T-cell (primary cell): ENCODE measurements at regions not wholly inside any gene's neighbourhood (a gene's known extent, or its start where the extent isn't known, plus 50 kb on each side); places are given as distances from the start of the nearest gene placed in this dataset.
"Not testable (repeated sequence)": the region's sequence is repeated elsewhere in the genome, so short reads cannot be mapped to it uniquely, and the experiment has no call there.

Experiments
- ATAC-seq, 4 experiments: fragments of 200-7000 bp in 3 of 4; fragments of 150-1000 bp in 1 of 4; cut with Tn5 transposase; replicated peaks in 1 of 4; 1 replicate in 3 of 4; 2 replicates in 1 of 4; pipeline ENCODE4 v1.10.0; 2021; ENCODE audit warnings: moderate library complexity in 3 of 4, mild to moderate bottlenecking in 2 of 4, moderate number of reproducible peaks in 1 of 4
- CTCF ChIA-PET, 2 donors: fragments of 300-600 bp; sonication (Branson Sonifier 250); formaldehyde crosslinking; loops; one replicate each; lab custom pipeline; 2022; ENCODE audit warnings: antibody characterized with exemption in 2 of 2; lab: Charles Lee
- POLR2A ChIA-PET, 2 donors: fragments of 300-600 bp; sonication (Branson Sonifier 250); formaldehyde crosslinking; loops; one replicate each; lab custom pipeline; 2022; ENCODE audit warnings: antibody characterized with exemption in 2 of 2; lab: Charles Lee
- DNase-seq, 35 experiments: peaks; one replicate each; pipeline versions ENCODE4 v3.0.0 to v3.0.0-alpha.2; 2013 to 2023
- H3K27ac ChIP-seq: one replicate; pipeline ENCODE4 v1.5.1; 2013; ENCODE audit warnings: low read length
- H3K27me3 ChIP-seq, 2 experiments: replicated peaks in 1 of 2; 1 replicate in 1 of 2; 2 replicates in 1 of 2; pipeline versions ENCODE4 v1.6.1 to v1.7.0; 2013; ENCODE audit warnings: low read length in 1 of 2, mixed read lengths in 1 of 2; ENCODE audit not compliant: control insufficient read depth in 2 of 2, insufficient read depth in 2 of 2; ENCODE audit errors: extremely low read depth in 1 of 2
- H3K36me3 ChIP-seq, 2 donors: 1 replicate in 1 of 2; 2 replicates in 1 of 2; pipeline versions ENCODE4 v1.6.1 to v1.7.0; 2013; ENCODE audit warnings: low read length in 1 of 2; ENCODE audit not compliant: control insufficient read depth in 2 of 2, insufficient read depth in 1 of 2; ENCODE audit errors: extremely low read depth in 1 of 2
- H3K4me1 ChIP-seq, 2 experiments: 1 replicate in 1 of 2; 2 replicates in 1 of 2; pipeline versions ENCODE4 v1.6.1 to v1.7.0; 2013; ENCODE audit warnings: low read length in 2 of 2, mixed read lengths in 1 of 2; ENCODE audit not compliant: insufficient read depth in 2 of 2, control insufficient read depth in 1 of 2; ENCODE audit errors: extremely low read depth in 1 of 2
- H3K4me3 ChIP-seq, 2 donors: 1 replicate in 1 of 2; 2 replicates in 1 of 2; pipeline versions ENCODE4 v1.5.1 to v1.7.0; 2013; ENCODE audit warnings: mild to moderate bottlenecking in 2 of 2, low read length in 1 of 2, moderate library complexity in 1 of 2; ENCODE audit not compliant: control insufficient read depth in 1 of 2; ENCODE audit errors: extremely low read depth in 1 of 2
- H3K9me3 ChIP-seq: 2 replicates; pipeline ENCODE4 v1.7.0; 2013
- H3K27ac Mint-ChIP-seq, 2 donors: one replicate each; pipeline ENCODE4 v1.8.0; 2020 to 2021; ENCODE audit warnings: mild to moderate bottlenecking in 2 of 2, mixed read lengths in 2 of 2
- H3K27me3 Mint-ChIP-seq, 2 donors: one replicate each; pipeline ENCODE4 v1.8.0; 2021 to 2022; ENCODE audit warnings: mixed read lengths in 2 of 2
- H3K36me3 Mint-ChIP-seq: one replicate; pipeline ENCODE4 v1.8.0; 2021; ENCODE audit warnings: mixed read lengths
- H3K4me1 Mint-ChIP-seq, 3 donors: one replicate each; pipeline ENCODE4 v1.8.0; 2020 to 2022; ENCODE audit warnings: mixed read lengths in 3 of 3, mild to moderate bottlenecking in 1 of 3
- H3K4me3 Mint-ChIP-seq, 3 donors: one replicate each; pipeline ENCODE4 v1.8.0; 2020 to 2022; ENCODE audit warnings: mild to moderate bottlenecking in 3 of 3, mixed read lengths in 3 of 3, moderate library complexity in 3 of 3
- H3K9me3 Mint-ChIP-seq, 3 donors: one replicate each; pipeline ENCODE4 v1.8.0; 2020 to 2022; ENCODE audit warnings: mixed read lengths in 3 of 3
- WGBS: methylation state at CpG from one replicate; pipeline ENCODE4 v1.1.5; 2013; ENCODE audit warnings: missing lambda C conversion rate; ENCODE audit not compliant: insufficient coverage; 5-methylcytosine and 5-hydroxymethylcytosine counted together

GRCh38 chrX:150091300-150091699 is 153.0 kb upstream of the EOLA2 start:
- CTCF ChIA-PET, H3K4me3 Mint-ChIP-seq, H3K27ac ChIP-seq, ATAC-seq, H3K36me3 ChIP-seq, H3K4me1 Mint-ChIP-seq, POLR2A ChIA-PET, H3K4me1 ChIP-seq, H3K4me3 ChIP-seq, DNase-seq, H3K9me3 Mint-ChIP-seq, H3K9me3 ChIP-seq, H3K27me3 ChIP-seq, H3K36me3 Mint-ChIP-seq, H3K27ac Mint-ChIP-seq: not testable (repeated sequence)
- WGBS = no CpG with 5 or more reads among the region's 4 CpGs
- H3K27me3 Mint-ChIP-seq = peaks cover 0 to 12% of the 10 kb centered on the region in 2 donors

GRCh38 chrX:150092549-150092948 is 154.3 kb upstream of the EOLA2 start:
- Mint-ChIP-seq H3K4me1 (no peaks in the 10 kb centered on the region), H3K36me3 (no peaks in the 10 kb centered on the region), H3K4me3 (no peak overlapping the region), H3K27ac (no peak overlapping the region), H3K27me3 (peaks cover 0 to 16% of the 10 kb centered on the region in 2 donors), H3K9me3 (no peaks in the 10 kb centered on the region)
- WGBS = 80% methylated on average over 1 of the region's 4 CpGs
- ATAC-seq (no peak), DNase-seq (no peak)
- Histone ChIP-seq H3K4me3 (no peak overlapping the region), H3K36me3 (no peaks in the 10 kb centered on the region), H3K9me3 (no peaks in the 10 kb centered on the region), H3K27ac (no peak overlapping the region), H3K27me3 (no peaks in the 10 kb centered on the region), H3K4me1 (no peaks in the 10 kb centered on the region)
- ChIA-PET POLR2A (no interaction called here), CTCF (no interaction called here)

- no peaks in the 10 kb centered on the region for H3K9me3 ChIP-seq
- no peak for ATAC-seq
- no peak overlapping the region for H3K4me3 Mint-ChIP-seq
Observed at GRCh38 chrX:150094375-150094774, 156.1 kb upstream of the EOLA2 start.

GRCh38 chrX:150094996-150095395 is 156.7 kb upstream of the EOLA2 start:
- no peaks in the 10 kb centered on the region for H3K9me3 Mint-ChIP-seq
- H3K4me1 ChIP-seq = no peaks in the 10 kb centered on the region
- CTCF ChIA-PET = no interaction called here
- no peak overlapping the region for H3K4me3 ChIP-seq
- H3K27me3 ChIP-seq = peaks cover 0 to 3% of the 10 kb centered on the region in 2 experiments
- peaks cover 0 to 30% of the 10 kb centered on the region in 2 donors for H3K27me3 Mint-ChIP-seq
- H3K4me1 Mint-ChIP-seq = no peaks in the 10 kb centered on the region
- H3K27ac Mint-ChIP-seq = no peak overlapping the region
- H3K9me3 ChIP-seq = no peaks in the 10 kb centered on the region
- H3K36me3 Mint-ChIP-seq = no peaks in the 10 kb centered on the region
- H3K4me3 Mint-ChIP-seq = no peak overlapping the region
- ATAC-seq = no peak
- DNase-seq = no peak
- H3K27ac ChIP-seq = no peak overlapping the region
- POLR2A ChIA-PET = no interaction called here
- no peaks in the 10 kb centered on the region for H3K36me3 ChIP-seq

More at GRCh38 chrX:150094375-150094774, 156.1 kb upstream of the EOLA2 start:
- no peaks in the 10 kb centered on the region for H3K4me1 ChIP-seq
- no peaks in the 10 kb centered on the region for H3K4me1 Mint-ChIP-seq
- DNase-seq = no peak
- H3K9me3 Mint-ChIP-seq = no peaks in the 10 kb centered on the region
- H3K27ac ChIP-seq = no peak overlapping the region
- no peaks in the 10 kb centered on the region for H3K36me3 ChIP-seq
- H3K36me3 Mint-ChIP-seq = no peaks in the 10 kb centered on the region
- CTCF ChIA-PET = no interaction called here
- no CpG with 5 or more reads among the region's 1 CpG for WGBS
- POLR2A ChIA-PET = interaction anchor here in 1 of 2 donors (0.6 kb wide), 1 partner anchor 155 kb away, joined by 3 read pairs; no protein-coding TSS in a partner anchor
- peaks cover 0 to 27% of the 10 kb centered on the region in 2 donors for H3K27me3 Mint-ChIP-seq
- peaks cover 0 to 2% of the 10 kb centered on the region in 2 experiments for H3K27me3 ChIP-seq
- no peak overlapping the region for H3K4me3 ChIP-seq
- no peak overlapping the region for H3K27ac Mint-ChIP-seq

GRCh38 chrX:150099316-150099715 is 161.0 kb upstream of the EOLA2 start:
- H3K9me3 Mint-ChIP-seq = no peaks in the 10 kb centered on the region
- DNase-seq (no peak), ATAC-seq (no peak)
- WGBS = 29% methylated on average over 1 of the region's 2 CpGs
- no peak overlapping the region for H3K27ac ChIP-seq
- H3K27ac Mint-ChIP-seq = no peak overlapping the region
- H3K4me1 Mint-ChIP-seq = no peaks in the 10 kb centered on the region
- ChIA-PET POLR2A (no interaction called here), CTCF (no interaction called here)
- no peaks in the 10 kb centered on the region for H3K36me3 ChIP-seq
- H3K9me3 ChIP-seq = no peaks in the 10 kb centered on the region
- no peaks in the 10 kb centered on the region for H3K36me3 Mint-ChIP-seq
- peaks cover 0 to 19% of the 10 kb centered on the region in 2 donors for H3K27me3 Mint-ChIP-seq
- no peak overlapping the region for H3K4me3 Mint-ChIP-seq
- H3K4me3 ChIP-seq = no peak overlapping the region
- peaks cover 0 to 3% of the 10 kb centered on the region in 2 experiments for H3K27me3 ChIP-seq
- no peaks in the 10 kb centered on the region for H3K4me1 ChIP-seq

- Mint-ChIP-seq H3K4me1 (no peaks in the 10 kb centered on the region), H3K36me3 (no peaks in the 10 kb centered on the region), H3K9me3 (no peaks in the 10 kb centered on the region), H3K27ac (no peak overlapping the region), H3K4me3 (no peak overlapping the region), H3K27me3 (peaks cover 0 to 19% of the 10 kb centered on the region in 2 donors)
- Histone ChIP-seq H3K4me1 (no peaks in the 10 kb centered on the region), H3K4me3 (no peak overlapping the region), H3K27me3 (peaks cover 0 to 3% of the 10 kb centered on the region in 2 experiments), H3K27ac (no peak overlapping the region), H3K9me3 (no peaks in the 10 kb centered on the region), H3K36me3 (no peaks in the 10 kb centered on the region)
- CTCF ChIA-PET = no interaction called here
- ATAC-seq = no peak
- no peak for DNase-seq
- POLR2A ChIA-PET = no interaction called here
- no CpG with 5 or more reads among the region's 3 CpGs for whole genome bisulfite sequencing
Observed at GRCh38 chrX:150100261-150100660, 162.0 kb upstream of the EOLA2 start.

GRCh38 chrX:150118476-150118875 is 180.2 kb upstream of the EOLA2 start:
- no peaks in the 10 kb centered on the region for H3K9me3 Mint-ChIP-seq
- DNase-seq = no peak
- Histone ChIP-seq H3K4me1 (no peaks in the 10 kb centered on the region), H3K36me3 (no peaks in the 10 kb centered on the region), H3K4me3 (no peak overlapping the region), H3K9me3 (no peaks in the 10 kb centered on the region), H3K27ac (no peak overlapping the region), H3K27me3 (peaks cover 0 to 8% of the 10 kb centered on the region in 2 experiments)
- peaks cover 0 to 29% of the 10 kb centered on the region in 2 donors for H3K27me3 Mint-ChIP-seq
- H3K4me1 Mint-ChIP-seq = no peaks in the 10 kb centered on the region
- H3K27ac Mint-ChIP-seq = no peak overlapping the region
- ChIA-PET CTCF (no interaction called here), POLR2A (no interaction called here)
- no peak for ATAC-seq
- no peak overlapping the region for H3K4me3 Mint-ChIP-seq
- no peaks in the 10 kb centered on the region for H3K36me3 Mint-ChIP-seq
- 77% methylated on average over 4 of the region's 7 CpGs for WGBS
